NCI-H1417 (cell line): ENCODE measurements at regions not wholly inside any gene's neighbourhood (a gene's known extent, or its start where the extent isn't known, plus 50 kb on each side); places are given as distances from the start of the nearest gene placed in this dataset.
"Not testable (repeated sequence)": the region's sequence is repeated elsewhere in the genome, so short reads cannot be mapped to it uniquely, and the experiment has no call there.

Experiments
- DNase-seq, 3 experiments: peaks; one replicate each; lab custom pipeline; 2025; lab: John Stamatoyannopoulos, UW

DNA sequence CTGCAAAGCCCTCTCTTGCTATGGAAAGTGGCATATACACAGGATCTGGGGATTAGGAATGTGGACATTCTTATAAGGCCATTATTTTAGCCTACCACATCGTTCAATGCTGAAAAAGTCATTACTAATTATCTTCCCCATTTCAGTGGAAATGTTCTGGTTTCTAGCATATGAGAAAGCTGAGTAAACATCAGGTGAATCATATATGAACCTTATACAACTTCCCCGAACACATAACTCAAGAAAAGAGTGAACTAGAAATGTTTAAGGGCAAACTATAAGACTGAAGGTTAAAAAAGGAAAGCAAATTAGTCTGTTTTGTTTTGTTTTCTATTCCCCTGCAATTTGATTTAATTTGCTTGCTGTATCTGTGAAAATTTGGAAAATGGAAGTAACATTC lies 62.5 kb upstream of the SEC22B start:
- DNase-seq: not testable (repeated sequence)

DNA sequence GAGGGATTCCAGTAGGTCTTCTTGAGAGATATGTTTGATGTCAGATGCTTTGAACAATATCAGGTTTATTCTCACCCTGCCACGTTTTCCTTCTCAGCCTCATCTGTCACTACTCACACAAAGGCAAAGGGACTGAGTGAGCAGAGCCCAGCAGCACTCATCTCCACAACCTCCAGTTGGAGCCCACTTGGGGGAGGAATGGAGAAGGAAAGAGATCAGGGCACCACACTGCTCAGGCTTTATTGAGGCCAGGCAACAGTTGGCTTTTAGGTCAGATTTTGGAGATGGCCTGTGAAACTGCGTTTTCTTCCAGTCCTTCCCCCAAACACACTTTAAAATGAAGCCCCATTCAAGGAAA lies 57.3 kb upstream of the SEC22B start:
- not testable (repeated sequence) for DNase-seq

DNA sequence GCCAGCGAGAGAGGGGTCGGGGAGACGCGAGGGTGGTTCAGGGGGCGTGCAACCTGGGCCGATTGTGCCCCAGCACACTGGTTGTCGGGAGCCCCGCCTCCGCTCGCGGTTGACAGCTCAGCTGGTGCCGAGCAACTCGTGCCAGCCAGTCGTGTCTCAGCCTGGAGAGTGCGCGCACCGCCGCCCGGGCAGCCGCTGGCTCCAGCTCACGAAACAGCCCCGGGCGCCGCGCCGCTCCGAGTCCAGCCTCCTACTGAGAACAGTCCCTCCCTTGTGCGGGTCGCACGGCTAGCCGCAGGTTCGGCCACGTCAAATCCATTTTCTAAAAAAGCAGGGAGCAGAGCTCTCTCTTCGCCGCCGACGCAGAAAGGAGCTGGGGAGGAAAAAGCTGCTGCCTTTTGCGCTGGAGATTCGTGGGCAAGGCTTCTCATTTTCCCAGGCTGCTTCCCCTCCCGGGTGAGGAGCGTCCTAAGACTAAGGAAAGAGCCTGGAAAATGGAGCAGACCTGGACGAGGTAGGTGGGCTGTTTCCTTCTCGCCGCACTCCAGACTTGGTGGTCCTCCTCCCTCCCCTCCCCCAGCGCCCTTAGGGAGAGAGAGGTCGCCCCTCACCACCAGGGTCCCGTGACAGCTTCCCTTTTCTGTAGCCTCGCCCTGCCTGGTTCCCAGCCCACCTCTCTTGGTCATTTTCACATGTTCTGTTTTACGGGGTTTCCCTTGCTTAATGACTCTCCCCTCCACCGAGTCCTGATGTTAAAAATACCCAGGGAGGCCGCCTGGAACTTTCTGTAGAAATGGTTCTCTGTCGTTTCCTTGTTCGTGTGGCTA lies 56.7 kb upstream of the SEC22B start:
- DNase-seq: not testable (repeated sequence)

DNA sequence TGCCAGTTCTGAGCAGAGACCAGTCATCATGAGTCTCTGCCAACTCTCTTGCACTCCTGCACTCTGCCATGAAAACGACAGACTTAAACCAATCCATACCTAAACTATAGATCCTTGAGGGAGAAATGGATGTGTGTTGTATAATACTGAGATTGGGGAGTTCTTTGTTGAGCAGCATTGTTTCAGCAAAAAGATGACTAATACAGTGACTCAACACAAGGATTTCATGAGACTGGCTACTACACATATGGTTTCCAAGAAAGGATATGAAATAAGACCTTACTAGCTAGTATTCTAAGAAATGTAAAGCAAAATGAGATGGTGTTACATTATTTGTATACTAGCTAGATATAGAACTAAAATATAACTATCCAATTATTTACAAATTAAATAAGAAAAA lies 53.5 kb upstream of the SEC22B start:
- DNase-seq: not testable (repeated sequence)
